22Rv1 (cell line): ENCODE measurements at regions not wholly inside any gene's neighbourhood (a gene's known extent, or its start where the extent isn't known, plus 50 kb on each side); places are given as distances from the start of the nearest gene placed in this dataset.

Experiments
- ZFX ChIP-seq: fragments of 450-650 bp; IDR thresholded peaks from 2 replicates; pipeline ENCODE4 v1.6.1; 2017; ENCODE audit warnings: antibody characterized with exemption, borderline replicate concordance
- TF ChIP-seq, protein P1 (sequence below): fragments of 450-650 bp; IDR thresholded peaks from 2 replicates; pipeline ENCODE4 v1.5.1; 2017; ENCODE audit warnings: mild to moderate bottlenecking

DNA sequence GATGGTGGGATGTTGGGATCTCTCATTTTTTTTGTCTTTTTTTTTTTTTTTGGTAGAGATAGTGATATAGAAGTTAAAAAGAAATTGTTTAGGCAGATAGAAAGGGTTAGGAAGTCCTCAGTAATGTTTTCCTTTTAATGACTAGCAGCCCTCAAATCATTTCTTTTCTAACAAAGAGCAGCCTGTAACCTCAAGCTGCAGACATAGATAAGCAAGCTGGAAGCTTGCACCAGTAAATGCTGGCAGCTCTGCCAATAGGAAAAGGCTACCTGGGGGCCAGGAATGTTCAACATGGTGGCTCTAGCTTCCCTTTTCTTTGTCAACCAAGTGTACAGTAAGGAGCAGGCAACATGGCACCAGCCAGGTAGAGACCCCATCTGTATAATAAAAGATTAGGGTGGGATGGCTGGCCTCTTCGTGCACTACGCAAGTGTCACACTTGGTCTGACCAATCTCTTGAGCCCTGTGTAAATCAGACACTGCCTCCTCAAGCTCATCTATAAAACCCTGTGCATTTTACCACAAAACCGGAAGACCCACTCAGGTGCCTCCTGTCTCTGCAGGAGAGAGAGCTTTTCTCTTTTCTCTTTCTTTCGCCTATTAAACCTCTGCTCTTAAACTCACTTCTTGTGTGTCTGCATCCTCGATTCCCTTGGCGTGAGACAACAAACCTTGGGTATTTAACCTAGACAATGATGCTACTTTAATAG, 212.9 kb downstream of the SNX10 start:
- TF ChIP-seq, protein P1, sequence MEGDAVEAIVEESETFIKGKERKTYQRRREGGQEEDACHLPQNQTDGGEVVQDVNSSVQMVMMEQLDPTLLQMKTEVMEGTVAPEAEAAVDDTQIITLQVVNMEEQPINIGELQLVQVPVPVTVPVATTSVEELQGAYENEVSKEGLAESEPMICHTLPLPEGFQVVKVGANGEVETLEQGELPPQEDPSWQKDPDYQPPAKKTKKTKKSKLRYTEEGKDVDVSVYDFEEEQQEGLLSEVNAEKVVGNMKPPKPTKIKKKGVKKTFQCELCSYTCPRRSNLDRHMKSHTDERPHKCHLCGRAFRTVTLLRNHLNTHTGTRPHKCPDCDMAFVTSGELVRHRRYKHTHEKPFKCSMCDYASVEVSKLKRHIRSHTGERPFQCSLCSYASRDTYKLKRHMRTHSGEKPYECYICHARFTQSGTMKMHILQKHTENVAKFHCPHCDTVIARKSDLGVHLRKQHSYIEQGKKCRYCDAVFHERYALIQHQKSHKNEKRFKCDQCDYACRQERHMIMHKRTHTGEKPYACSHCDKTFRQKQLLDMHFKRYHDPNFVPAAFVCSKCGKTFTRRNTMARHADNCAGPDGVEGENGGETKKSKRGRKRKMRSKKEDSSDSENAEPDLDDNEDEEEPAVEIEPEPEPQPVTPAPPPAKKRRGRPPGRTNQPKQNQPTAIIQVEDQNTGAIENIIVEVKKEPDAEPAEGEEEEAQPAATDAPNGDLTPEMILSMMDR, result no peak
- no peak for TF ChIP-seq ZFX
